HG03442 (cell line): ENCODE measurements at regions not wholly inside any gene's neighbourhood (a gene's known extent, or its start where the extent isn't known, plus 50 kb on each side); places are given as distances from the start of the nearest gene placed in this dataset.

ENCODE experiments used
- ATAC-seq: cut with Tn5 transposase; IDR thresholded peaks from one replicate; pipeline ENCODE4 v1.9.1; 2021; ENCODE audit warnings: mild to moderate bottlenecking, moderate library complexity; ENCODE audit not compliant: unreplicated experiment

DNA sequence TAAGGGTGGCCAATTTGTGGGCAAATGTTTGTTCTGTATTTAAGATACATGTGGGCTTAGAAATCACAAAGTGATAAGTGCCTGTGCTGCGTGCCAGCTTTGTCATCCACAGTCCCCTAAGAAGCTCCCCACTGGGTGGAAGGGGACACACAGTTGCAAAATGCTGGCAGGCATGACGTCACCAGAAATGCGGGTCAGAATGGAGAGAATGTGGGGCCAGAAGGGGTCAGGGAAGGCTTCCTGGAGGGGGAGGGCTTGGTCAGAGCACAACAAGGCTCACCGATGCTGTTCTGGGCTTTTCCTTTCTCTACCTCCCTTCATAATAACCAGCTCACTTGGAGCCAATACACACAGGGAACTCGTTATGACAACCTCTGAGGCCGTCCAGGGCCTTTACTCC, 207.3 kb downstream of the URI1 start:
- no peak for ATAC-seq

DNA sequence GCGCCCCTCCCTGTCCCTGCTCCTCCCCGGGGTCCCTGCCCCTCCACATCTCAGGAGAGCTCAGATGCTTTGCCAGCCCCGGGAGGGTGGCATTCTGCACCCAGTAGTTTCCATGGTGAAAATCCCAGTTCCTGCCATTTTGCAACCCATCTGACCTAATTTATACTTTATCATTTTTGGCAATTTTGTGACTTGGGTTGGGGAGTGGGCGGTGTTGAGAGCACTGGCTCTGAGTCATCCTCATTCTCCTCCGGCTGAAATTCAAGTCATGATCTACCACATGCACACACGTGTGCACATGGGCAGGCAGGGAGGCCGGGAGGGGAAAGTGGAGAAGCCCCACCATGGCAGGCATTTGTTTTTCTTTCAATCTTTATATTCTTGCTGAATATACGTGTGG, 208.6 kb downstream of the URI1 start:
- no peak for ATAC-seq

DNA sequence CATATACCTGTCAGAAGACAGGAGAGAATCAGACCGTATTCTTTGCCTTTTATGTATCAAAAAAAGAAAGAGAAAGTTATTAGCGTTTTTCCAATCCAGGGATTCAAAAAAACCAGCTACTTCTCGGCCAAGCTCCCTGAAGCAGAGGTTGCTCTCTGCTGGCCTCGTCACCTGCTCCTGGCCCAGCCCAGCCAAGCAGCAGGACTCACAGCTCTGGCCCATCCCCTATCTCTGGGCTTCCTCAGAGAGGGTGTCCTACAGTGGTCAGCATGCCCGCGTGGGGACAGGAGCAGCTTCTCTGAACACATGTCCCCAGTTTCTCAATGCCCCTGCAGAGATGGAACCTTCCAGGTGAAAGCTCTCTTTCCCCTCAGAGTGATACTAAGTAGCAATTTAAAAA, 209.0 kb downstream of the URI1 start:
- ATAC-seq = no peak

DNA sequence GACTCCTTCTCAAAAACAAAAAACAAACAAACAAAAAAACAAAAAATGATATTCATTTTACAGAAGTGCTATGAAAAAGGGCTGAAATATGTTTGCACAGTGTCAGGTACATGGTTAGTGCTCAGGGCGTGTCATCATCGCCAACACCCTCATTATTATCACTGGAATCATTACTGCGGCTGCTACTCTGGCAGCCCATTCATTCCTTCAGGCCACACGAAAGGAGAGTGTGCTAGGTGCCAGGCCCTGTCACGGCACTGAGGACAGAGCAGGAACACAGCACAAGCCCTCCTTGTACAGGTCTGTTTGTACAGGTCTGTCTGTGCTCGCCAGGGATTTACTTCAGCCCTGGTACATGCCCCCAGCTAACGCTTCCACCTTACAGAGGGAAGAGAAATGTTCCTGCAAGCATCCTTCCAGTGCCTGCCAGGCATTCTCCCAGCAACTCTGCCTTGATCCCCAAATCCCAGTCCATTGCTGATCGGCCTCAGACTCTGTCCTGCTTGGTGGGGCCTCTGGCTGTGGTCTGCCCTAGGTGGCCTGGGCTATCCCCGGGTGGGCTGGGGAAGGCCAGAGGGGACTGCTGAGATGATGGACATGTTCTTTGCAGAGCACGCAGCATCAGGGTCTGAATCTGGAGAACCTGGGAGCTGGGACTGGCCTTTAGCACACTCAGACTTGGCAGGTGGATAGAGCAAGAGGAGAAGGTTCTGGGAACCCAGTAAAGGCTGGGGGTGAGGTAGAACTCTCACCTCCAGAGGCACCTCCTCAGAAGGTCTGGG, 210.7 kb downstream of the URI1 start:
- no peak for ATAC-seq

DNA sequence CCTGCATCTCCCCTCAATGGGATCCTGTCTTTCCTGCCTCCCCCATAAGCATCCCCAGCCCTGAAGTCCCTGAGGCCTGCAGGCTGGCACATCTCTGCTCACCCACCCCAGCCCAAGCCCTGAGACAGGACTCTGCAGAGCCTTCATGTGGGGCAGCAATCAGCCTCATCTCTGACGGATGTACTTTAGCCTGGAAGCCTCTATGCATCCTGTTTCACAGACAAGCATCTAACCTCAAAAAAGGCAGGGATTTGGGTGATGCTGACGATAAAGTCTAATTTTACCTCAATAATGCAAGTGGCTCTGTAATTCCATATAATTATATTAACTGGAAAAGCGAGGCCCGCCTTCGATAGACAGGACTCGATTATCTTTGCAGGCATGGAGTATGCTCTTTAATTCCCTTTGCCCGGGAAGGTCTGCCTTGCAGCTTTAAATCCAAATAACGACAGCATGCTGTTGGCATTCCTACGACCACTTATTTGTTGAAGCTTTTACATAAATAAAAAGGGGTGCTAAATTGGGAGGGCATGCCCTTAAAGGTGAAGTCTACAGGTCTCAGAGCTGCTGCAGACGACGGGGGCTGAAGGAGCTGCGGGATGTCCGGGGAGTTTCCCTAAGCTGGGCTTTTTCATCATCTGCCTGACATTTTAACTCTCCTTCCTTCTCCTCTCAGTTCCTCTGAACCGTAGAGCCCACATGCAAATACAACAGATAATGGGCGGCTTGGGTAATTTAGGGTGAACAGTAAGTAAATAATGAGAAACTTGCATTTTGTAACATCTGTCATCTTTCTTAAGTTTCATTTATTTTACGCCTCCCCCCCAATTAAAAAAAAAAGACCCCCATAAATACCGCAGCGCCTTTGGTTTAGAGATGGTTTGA, 211.5 kb downstream of the URI1 start:
- peak; percentile 86 for ATAC-seq

DNA sequence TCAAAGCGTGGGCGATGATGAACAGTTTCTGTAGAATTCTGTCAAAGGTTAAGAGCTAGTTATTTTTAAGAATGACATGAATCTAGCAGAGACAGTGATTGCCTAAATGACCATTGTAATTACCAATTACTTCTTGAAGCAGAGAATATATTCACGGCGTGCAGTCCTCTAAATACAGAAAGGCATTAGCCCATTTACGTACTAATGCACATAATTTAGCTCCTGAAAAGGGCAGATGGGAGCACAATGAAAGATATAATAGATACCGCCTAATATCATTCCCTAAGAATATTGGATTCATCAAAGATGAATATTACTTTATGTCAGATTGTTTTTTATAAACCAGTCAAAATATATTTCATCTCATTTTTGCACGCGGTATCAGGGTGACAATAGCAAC, 212.4 kb downstream of the URI1 start:
- ATAC-seq = no peak

DNA sequence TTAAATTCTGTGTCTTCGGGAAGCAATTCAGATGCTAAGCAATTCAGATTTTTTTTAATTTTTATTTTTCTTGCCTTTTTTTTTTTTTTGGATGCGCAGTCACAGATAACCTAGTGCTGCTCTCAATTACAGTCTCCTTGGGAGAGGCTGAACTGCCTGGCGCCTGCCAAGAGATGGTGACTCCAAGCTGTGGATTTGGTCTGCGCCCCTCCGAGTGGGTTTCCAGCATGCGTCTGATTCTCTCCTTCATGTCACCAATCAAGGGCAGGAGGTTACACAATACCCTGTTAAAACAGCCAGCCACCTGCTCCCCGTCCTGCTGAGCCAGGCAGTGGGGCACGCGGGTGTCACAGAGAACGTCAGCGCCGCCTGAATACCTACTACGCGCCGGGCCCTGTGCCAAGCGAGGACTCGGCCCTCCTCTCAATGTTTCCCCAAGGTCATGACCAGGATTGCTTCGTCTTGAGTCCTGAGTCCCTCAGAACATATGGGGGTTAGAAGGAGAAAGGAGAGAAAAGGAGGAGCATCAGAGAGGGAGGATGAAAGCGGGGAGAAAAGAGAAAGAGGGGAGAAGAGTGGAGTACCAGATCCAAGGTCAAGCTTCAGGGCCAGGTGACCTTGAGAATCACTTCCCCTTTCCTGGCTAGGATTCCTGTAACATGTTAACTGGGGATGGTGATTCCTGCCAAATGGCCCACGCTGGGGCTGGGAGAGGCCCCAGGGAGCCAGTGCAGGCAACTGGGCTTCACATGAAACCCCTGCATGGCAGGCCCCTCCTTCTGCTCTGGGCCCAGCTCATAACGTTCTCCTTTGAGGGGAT, 213.6 kb downstream of the URI1 start:
- no peak for ATAC-seq

DNA sequence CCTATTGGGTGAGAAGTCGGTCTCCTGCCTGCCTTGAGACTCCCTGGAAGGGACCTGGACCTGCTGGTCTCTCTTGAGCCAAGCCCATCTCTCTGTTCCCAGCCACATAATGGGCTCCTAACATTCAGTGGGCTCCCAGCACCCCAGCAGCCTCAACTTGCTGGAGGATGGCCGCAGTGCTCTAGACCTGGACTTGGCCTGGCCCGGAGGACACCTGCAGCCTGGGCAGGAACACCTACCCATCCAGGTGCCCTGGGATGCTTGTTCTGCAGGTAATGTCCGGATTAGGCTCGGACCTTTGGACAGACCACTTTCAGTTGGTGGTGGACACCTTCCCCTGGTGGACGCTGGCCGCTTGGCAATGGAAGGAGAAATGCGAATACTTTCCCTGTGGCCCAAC, 214.6 kb downstream of the URI1 start:
- ATAC-seq = no peak

DNA sequence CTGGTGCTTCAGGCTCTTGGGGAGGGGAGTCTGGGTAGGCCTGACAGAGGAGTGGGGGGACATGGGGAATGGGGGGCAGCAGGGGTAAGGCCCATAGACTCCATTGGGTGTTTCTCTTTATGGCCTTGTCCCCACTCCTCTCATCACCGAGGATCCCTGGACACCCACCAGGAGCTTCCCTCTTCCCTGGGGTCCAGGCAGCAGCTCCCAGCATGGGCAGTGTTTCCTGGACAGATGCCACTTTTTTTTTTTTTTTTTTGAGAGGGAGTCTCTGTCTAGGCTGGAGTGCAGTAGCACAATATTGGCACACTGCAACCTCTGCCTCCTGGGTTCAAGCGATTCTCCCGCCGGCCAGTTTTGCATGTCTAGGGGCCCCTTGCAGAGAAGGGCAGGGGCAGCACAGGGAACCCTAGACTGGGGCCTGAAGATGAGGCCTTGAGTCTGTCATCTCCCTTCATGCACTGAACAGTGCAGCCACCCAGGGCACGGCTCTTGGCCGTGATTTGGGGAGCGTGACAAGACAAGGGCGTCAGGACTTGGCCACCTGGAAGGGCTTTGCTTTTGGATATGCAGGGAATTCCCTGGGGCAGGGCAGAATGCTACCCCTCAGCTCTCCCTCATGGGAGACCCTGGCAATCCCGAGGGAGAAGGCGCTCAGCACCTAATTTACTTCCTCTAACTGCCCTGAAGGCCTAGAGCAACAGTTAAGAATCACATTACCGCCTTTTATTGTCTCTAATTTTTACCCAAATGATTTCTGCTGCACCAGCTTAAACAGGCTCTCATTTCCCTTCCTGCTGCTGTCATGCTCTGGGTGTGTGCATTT, 213.9 kb upstream of the ZNF536 start:
- ATAC-seq = no peak

DNA sequence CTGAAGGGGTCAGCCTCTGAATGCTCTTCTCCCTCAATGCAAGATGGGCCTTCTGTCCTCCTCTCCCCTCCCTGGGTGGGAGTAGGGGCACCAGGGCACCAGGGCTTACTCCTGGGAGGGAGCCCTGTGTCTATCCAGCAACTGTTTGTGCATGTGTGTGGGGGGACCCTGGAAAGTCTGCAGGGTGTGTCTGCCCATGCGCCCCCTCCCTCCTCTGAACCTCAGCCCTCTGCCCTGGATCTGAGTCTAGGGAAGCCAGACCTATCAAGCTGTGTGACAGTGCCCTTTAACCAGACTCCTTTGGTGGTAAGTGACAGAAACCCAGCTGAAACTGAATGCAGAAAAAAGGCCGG, 213.3 kb upstream of the ZNF536 start:
- no peak for ATAC-seq

DNA sequence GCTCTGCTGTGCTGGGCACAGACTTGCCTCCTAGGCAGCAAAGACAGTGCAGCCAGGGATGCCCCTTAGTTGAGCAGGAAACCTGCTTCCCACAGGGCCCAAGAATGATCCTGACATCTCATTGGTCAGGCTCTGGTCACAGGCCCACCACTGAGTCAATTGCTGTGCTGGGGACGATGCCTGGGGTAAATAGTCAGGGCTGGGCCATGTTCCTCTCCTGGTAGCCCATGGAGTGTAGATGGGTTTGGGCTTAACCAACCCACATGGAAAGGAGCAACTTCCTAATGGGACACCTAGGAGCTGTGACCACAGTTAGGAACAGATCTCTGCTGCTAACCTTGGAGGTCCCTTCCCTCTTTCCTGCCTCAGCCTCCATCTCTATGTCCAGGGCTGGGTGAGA, 212.5 kb upstream of the ZNF536 start:
- ATAC-seq = no peak

DNA sequence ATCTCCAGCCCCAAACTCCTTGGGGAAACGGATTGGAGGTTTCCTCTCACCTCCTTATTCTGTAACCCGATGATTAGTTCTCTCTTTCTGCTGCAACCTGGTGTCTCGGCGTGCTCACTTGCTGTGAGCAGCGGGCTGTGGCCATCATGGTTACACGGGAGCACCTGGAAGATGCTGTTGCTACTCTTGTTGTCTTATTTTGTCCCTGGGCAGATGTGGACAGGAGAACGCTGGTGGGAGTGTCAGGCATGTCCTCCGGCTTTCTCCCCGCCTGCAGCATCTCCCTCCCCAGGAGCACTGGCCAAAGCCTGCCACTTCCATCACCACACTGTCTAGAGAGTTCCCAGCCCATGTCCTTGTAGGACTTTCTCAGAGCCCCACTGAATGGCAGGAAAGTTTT, 211.8 kb upstream of the ZNF536 start:
- no peak for ATAC-seq

DNA sequence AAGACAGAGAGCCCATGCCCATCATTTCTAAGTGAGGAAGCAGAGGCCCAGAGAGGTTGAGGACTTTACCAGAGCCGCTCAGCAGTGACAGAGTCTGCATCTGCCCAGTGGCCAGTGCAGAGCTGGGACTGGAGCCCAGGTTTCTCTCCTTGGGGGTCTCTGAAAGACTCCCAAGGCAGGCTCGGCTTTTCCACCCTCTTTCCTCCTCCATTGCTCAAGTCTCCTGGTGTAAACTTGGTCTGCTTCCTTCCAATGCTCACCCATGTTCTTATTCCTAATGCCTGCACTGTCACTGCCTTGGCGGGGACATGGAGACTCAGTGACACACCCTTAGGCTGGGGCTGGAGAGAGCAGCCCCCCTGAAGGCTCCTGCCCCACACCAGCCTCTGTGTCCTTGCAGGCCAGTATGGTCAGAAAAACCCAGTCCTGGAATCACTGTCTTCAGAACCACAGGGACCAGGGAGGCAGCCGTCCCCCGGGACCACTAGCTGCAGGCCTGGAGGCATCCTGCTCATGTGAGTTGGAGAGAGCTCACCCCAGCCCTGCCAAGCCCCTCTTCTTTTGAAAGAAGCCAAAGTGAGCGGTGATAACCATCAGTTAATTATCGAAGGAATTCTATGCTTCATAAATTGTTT, 211.0 kb upstream of the ZNF536 start:
- ATAC-seq = no peak

DNA sequence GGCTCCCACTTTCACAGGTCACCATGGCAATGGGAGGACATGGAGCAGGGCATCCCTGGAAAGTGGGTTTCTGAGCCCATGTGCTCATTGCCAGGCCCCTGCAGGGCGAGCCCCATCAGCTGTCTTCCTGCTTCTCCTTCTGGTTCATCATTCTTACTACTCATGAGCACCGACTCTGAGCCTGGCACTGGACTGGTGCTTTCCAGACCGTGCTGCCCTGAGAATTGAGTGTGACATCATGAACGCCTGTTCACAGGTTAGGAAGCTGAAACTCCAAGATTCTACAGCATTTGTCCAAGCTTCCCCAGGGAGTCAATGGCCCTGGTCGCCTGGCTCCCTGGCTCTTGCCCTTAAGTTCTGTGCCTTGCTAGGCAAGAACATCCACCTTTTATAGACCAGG, 210.4 kb upstream of the ZNF536 start:
- ATAC-seq = no peak

DNA sequence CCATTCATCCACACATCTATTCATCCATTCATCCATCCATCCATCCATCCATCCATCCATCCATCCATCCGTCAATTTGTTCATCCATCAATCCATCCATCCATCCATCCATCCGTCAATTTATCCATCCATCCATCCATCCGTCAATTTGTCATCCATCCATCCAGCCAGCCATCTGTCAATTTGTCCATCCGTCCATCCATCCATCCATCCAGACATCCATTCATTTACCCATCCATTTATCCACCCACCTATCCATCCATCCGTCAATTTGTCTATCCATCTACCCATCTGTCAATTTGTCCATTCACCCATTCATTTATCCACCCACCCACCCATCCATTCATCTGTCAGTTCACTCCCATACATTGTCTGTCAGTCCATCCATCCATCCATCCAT, 209.5 kb upstream of the ZNF536 start:
- ATAC-seq = no peak

DNA sequence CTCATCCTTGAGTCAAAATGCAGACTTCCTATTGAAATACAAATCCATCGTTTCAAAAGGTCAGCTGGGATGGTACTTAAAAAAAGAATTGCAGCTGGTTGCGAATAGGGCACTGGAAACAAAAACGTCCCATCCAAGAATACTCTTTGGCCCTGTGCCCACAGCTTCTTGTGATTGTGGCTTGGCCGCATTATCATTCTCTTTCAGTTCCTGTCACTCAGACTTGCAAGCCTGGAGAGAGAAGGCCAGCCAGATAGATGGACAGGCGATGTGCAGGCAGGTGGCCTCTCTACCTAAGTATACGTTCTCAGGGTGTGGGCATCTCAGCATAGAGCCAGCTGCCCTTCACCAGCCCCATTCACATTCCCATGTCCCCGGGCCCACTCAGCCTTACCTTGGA, 208.5 kb upstream of the ZNF536 start:
- no peak for ATAC-seq

DNA sequence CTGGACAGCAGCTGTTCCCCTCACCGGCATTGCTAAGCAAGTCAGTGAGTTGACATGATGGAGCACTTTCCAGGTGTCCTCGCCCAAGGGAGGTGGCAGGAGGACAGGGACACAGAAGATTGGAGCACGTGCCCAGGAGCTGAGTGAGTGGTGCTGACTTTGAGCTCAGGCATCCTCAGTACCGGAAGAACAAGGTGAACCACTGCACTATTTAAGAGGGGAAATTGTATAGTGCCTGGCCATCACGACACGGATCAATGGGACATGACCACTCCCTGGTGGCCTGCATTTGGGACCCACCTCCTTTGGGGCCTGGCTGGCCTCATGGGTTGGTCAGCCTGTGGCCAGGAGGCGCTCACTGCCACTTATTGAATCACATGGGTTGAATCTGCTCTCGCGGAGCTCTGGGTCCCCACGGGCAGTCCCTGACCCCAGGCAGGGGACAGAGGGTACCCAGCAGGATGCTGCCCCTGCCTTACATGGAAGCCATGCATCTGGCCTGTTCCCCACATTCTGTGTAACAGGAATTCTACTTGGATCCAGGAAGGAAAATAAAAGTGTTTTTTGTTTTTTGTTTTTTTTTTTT, 206.9 kb upstream of the ZNF536 start:
- no peak for ATAC-seq

DNA sequence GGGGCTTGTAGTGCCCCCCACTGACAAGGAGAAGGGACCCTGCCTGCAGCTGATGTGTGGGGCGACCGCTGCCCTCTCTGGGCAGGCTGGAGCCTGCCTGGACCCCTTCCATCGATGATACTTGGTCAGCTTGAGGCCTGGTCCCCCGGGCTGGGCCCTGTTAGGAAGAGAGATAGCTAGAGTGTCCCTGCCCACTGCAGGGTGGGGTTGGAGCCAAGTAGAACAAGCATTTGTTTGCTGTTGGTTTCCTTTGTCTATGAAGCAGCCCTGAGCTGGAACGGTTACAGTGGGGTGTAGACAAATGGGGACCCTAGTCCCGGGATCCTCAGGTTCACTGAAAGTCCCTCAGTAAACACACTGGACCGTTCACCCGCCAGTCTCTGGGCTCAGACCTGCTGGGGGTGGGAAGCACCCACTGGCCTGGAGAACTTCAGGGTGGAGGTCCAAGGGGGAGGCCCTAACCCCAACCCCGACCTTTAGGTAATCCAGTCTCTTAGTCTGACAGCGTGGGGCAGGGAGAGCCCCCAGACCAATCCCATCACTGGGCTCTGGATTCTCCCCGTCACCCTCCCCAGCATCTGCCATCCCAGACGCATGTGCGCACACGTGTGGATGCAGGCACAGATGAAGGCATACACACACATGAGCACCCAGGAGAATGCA, 204.8 kb upstream of the ZNF536 start:
- no peak for ATAC-seq

DNA sequence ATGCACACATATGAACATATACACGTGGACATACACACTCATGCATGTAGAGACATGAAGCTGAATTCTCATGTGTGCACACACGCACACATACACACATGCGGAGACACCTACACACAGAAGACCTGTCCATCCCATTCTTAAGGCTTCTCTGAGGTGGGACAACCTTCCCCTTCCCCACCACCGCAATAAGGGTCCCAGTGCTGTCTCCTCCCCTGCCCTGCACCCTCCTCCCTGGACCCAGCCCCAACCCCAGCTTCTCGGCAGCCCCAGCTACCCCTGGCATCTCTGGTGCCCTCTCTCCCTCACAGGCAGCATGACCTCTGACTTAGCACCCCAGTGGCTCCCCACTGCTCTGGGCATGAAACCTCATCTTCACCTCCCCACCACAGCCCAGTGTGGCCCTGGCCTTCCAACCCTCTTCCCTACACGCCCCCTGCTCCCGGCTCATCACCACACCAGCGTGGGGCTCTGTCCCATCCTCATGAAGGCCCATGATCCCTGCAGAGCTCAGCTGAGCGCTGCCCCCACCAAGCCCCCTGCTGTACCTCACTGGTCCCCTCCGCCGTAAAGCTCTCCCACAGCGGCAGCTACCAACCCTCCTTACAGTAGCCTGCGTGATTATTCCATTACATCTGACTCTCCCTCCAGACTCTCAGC, 204.1 kb upstream of the ZNF536 start:
- no peak for ATAC-seq
